Non-pigmented ciliary epithelial cell (primary cell): ENCODE measurements at regions not wholly inside any gene's neighbourhood (a gene's known extent, or its start where the extent isn't known, plus 50 kb on each side); places are given as distances from the start of the nearest gene placed in this dataset.
"Not testable (repeated sequence)": the region's sequence is repeated elsewhere in the genome, so short reads cannot be mapped to it uniquely, and the experiment has no call there.

ENCODE experiments used
- DNase-seq: peaks from one replicate; pipeline ENCODE4 v3.0.0-alpha.2; 2010; ENCODE audit warnings: low read depth

- DNase-seq = no peak
These were observed 124.0 kb downstream of the CETN3 start for GRCh38 chr5:90285581-90285980.

GRCh38 chr5:90284375-90284774 is 125.2 kb downstream of the CETN3 start:
- DNase-seq = no peak

GRCh38 chr5:90279091-90279490 is 130.5 kb downstream of the CETN3 start:
- DNase-seq = no peak

GRCh38 chr5:90274216-90274615 is 135.3 kb downstream of the CETN3 start:
- no peak for DNase-seq

- no peak for DNase-seq
These were observed 141.9 kb downstream of the CETN3 start for GRCh38 chr5:90267646-90268045.

GRCh38 chr5:90265545-90265857 is 144.1 kb downstream of the CETN3 start:
- DNase-seq = no peak

GRCh38 chr5:90264689-90265544 is 144.6 kb downstream of the CETN3 start:
- DNase-seq = peak; percentile 32

GRCh38 chr5:90263102-90263820 is 146.3 kb downstream of the CETN3 start:
- DNase-seq = no peak

- no peak for DNase-seq
These were observed 158.1 kb downstream of the CETN3 start for GRCh38 chr5:90251447-90251846.

- no peak for DNase-seq
These were observed 160.9 kb downstream of the CETN3 start for GRCh38 chr5:90248640-90249039.

- DNase-seq = not testable (repeated sequence)
These were observed 165.7 kb downstream of the CETN3 start for GRCh38 chr5:90243848-90244247.

- peak; percentile 6 for DNase-seq
These were observed 176.1 kb downstream of the CETN3 start for GRCh38 chr5:90233476-90233875.

- DNase-seq = no peak
These were observed 177.9 kb downstream of the CETN3 start for GRCh38 chr5:90231688-90232087.

GRCh38 chr5:90227683-90228082 is 181.9 kb downstream of the CETN3 start:
- no peak for DNase-seq

- no peak for DNase-seq
These were observed 183.0 kb downstream of the CETN3 start for GRCh38 chr5:90226433-90227099.

GRCh38 chr5:90224342-90224741 is 185.2 kb downstream of the CETN3 start:
- DNase-seq = no peak

GRCh38 chr5:90223756-90224155 is 185.8 kb downstream of the CETN3 start:
- DNase-seq = no peak

GRCh38 chr5:90221951-90222350 is 187.6 kb downstream of the CETN3 start:
- DNase-seq = peak; percentile 45

GRCh38 chr5:90220554-90220953 is 189.0 kb downstream of the CETN3 start:
- no peak for DNase-seq

GRCh38 chr5:90214991-90215390 is 194.6 kb downstream of the CETN3 start:
- DNase-seq = no peak

- not testable (repeated sequence) for DNase-seq
These were observed 201.2 kb downstream of the CETN3 start for GRCh38 chr5:90208323-90208722.

GRCh38 chr5:90201923-90202322 is 207.6 kb downstream of the CETN3 start:
- DNase-seq = peak; percentile 83
